GM21515 (cell line): ENCODE measurements at regions not wholly inside any gene's neighbourhood (a gene's known extent, or its start where the extent isn't known, plus 50 kb on each side); places are given as distances from the start of the nearest gene placed in this dataset.

ENCODE experiments used
- ATAC-seq: cut with Tn5 transposase; IDR thresholded peaks from one replicate; pipeline ENCODE4 v1.9.1; 2021; ENCODE audit not compliant: unreplicated experiment

- no peak for ATAC-seq
These were observed 142.4 kb downstream of the DACT1 start for GRCh38 chr14:58780185-58780584.

- no peak for ATAC-seq
These were observed 142.8 kb downstream of the DACT1 start for GRCh38 chr14:58780605-58781004.

GRCh38 chr14:58782011-58782410 lies 144.2 kb downstream of the DACT1 start:
- no peak for ATAC-seq

GRCh38 chr14:58783792-58784511 lies 146.2 kb downstream of the DACT1 start:
- no peak for ATAC-seq

GRCh38 chr14:58784931-58785330 lies 147.2 kb downstream of the DACT1 start:
- ATAC-seq: no peak

- no peak for ATAC-seq
These were observed 147.9 kb downstream of the DACT1 start for GRCh38 chr14:58785701-58786100.

GRCh38 chr14:58787592-58787991 lies 149.8 kb downstream of the DACT1 start:
- ATAC-seq: no peak

GRCh38 chr14:58788655-58789503 lies 151.1 kb downstream of the DACT1 start:
- ATAC-seq: no peak

- no peak for ATAC-seq
These were observed 152.0 kb downstream of the DACT1 start for GRCh38 chr14:58789736-58790135.

GRCh38 chr14:58792416-58792815 lies 154.7 kb downstream of the DACT1 start:
- ATAC-seq: no peak

GRCh38 chr14:58793131-58793740 lies 155.5 kb downstream of the DACT1 start:
- ATAC-seq: no peak

- ATAC-seq: no peak
These were observed 157.4 kb downstream of the DACT1 start for GRCh38 chr14:58794993-58795762.

- ATAC-seq: no peak
These were observed 158.7 kb downstream of the DACT1 start for GRCh38 chr14:58796242-58797009.

- ATAC-seq: peak; percentile 79
These were observed 159.3 kb downstream of the DACT1 start for GRCh38 chr14:58797010-58797429.

GRCh38 chr14:58798173-58798572 lies 160.4 kb downstream of the DACT1 start:
- no peak for ATAC-seq

- no peak for ATAC-seq
These were observed 163.3 kb downstream of the DACT1 start for GRCh38 chr14:58801086-58801485.

- ATAC-seq: no peak
These were observed 167.3 kb downstream of the DACT1 start for GRCh38 chr14:58805057-58805456.

GRCh38 chr14:58805605-58806409 lies 168.0 kb downstream of the DACT1 start:
- no peak for ATAC-seq

GRCh38 chr14:58807191-58807590 lies 169.4 kb downstream of the DACT1 start:
- no peak for ATAC-seq
